Activated CD8-positive, alpha-beta memory T cell treated with anti-CD3 and anti-CD28 coated beads, Interleukin-2, amount 10 ng/mL, durations not matched to agents 7 days and 5 days (primary cell): ENCODE measurements at regions not wholly inside any gene's neighbourhood (a gene's known extent, or its start where the extent isn't known, plus 50 kb on each side); places are given as distances from the start of the nearest gene placed in this dataset.

ENCODE experiments used
- ATAC-seq: fragments of 150-1000 bp; cut with Tn5 transposase; one replicate; pipeline ENCODE4 v1.10.0; 2021; ENCODE audit warnings: moderate library complexity
- CTCF ChIA-PET: fragments of 350-600 bp; sonication (Branson Sonifier 250); formaldehyde crosslinking; loops from one replicate; lab custom pipeline; 2021; ENCODE audit warnings: antibody characterized with exemption; lab: Charles Lee
- DNase-seq: peaks from one replicate; pipeline ENCODE4 v3.0.0-alpha.2; 2020
- H3K27ac Mint-ChIP-seq: one replicate; pipeline ENCODE4 v1.8.0; 2021; ENCODE audit warnings: mild to moderate bottlenecking, mixed read lengths
- H3K27me3 Mint-ChIP-seq: one replicate; pipeline ENCODE4 v1.8.0; 2021; ENCODE audit warnings: mixed read lengths
- H3K36me3 Mint-ChIP-seq: one replicate; pipeline ENCODE4 v1.8.0; 2021; ENCODE audit warnings: mild to moderate bottlenecking, mixed read lengths
- H3K4me1 Mint-ChIP-seq: one replicate; pipeline ENCODE4 v1.8.0; 2021; ENCODE audit warnings: mixed read lengths
- H3K4me3 Mint-ChIP-seq: one replicate; pipeline ENCODE4 v1.8.0; 2021; ENCODE audit warnings: mild to moderate bottlenecking, moderate library complexity, mixed read lengths
- H3K9me3 Mint-ChIP-seq: one replicate; pipeline ENCODE4 v1.8.0; 2022; ENCODE audit warnings: low read depth, mixed read lengths

DNA sequence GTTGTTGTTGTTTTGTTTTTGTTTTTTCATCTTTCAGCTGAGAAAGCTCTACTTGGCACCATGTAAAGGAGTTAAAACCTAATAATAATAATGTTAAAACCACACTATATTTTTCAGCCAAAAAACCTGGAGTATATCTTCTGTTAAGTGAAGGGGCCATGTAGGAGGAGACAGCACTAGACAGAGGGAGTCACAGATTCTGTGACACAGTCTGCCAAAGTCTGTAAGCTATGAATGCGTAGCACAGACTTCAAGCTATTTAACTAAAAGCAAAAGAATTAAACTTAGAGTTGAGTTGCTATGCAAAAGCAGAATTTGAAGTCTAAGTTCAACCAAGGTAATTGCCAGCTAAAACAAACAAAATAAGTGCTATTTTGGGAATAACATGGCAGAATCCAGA is 296.0 kb upstream of the COL8A1 start:
- CTCF ChIA-PET, result no interaction called here
- DNase-seq, result no peak
- Mint-ChIP-seq H3K27ac (no peak overlapping the region), H3K4me3 (no peak overlapping the region), H3K4me1 (no peaks in the 10 kb centered on the region), H3K27me3 (no peaks in the 10 kb centered on the region), H3K9me3 (no peaks in the 10 kb centered on the region), H3K36me3 (no peaks in the 10 kb centered on the region)
- ATAC-seq, result no peak

GRCh38 chr3:99339222-99339621 is 299.2 kb upstream of the COL8A1 start:
- ATAC-seq (no peak), DNase-seq (no peak)
- Mint-ChIP-seq H3K27me3 (no peaks in the 10 kb centered on the region), H3K9me3 (no peaks in the 10 kb centered on the region), H3K27ac (no peak overlapping the region), H3K4me3 (no peak overlapping the region), H3K36me3 (no peaks in the 10 kb centered on the region), H3K4me1 (no peaks in the 10 kb centered on the region)
- CTCF ChIA-PET, result no interaction called here

GRCh38 chr3:99332718-99333117 is 305.7 kb upstream of the COL8A1 start:
- H3K27ac Mint-ChIP-seq, result no peak overlapping the region
- no peaks in the 10 kb centered on the region for H3K27me3 Mint-ChIP-seq
- DNase-seq (no peak), ATAC-seq (no peak)
- no peak overlapping the region for H3K4me3 Mint-ChIP-seq
- H3K4me1 Mint-ChIP-seq, result no peaks in the 10 kb centered on the region
- H3K9me3 Mint-ChIP-seq, result no peaks in the 10 kb centered on the region
- H3K36me3 Mint-ChIP-seq, result no peaks in the 10 kb centered on the region
- CTCF ChIA-PET, result no interaction called here

DNA sequence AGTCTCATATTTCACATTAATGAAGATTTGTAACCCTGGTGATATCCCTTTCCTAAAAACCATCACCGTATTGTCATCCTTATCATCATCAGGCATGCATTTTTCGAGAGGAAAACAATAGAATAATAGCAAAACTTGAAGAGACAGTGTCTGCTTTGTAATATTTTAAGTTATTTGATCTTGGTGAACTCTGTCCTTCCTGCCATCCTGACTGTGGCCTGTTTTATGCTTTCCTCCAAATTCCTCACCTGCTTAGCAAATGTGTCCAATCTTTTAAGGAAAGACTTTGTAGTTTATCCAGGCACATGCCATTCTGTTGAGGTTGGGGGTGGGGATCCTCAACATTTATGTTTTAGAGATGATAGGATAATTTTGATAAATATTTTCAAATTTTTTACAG is 306.1 kb upstream of the COL8A1 start:
- Mint-ChIP-seq H3K9me3 (no peaks in the 10 kb centered on the region), H3K27me3 (no peaks in the 10 kb centered on the region), H3K4me1 (no peaks in the 10 kb centered on the region), H3K36me3 (no peaks in the 10 kb centered on the region), H3K27ac (no peak overlapping the region), H3K4me3 (no peak overlapping the region)
- no peak for ATAC-seq
- no peak for DNase-seq
- CTCF ChIA-PET, result no interaction called here

- no peak for DNase-seq
- Mint-ChIP-seq H3K27ac (no peak overlapping the region), H3K4me1 (no peaks in the 10 kb centered on the region), H3K27me3 (no peaks in the 10 kb centered on the region), H3K36me3 (no peaks in the 10 kb centered on the region), H3K4me3 (no peak overlapping the region), H3K9me3 (no peaks in the 10 kb centered on the region)
- ATAC-seq, result no peak
- CTCF ChIA-PET, result no interaction called here
Observed at GRCh38 chr3:99330924-99331532, 307.4 kb upstream of the COL8A1 start.

DNA sequence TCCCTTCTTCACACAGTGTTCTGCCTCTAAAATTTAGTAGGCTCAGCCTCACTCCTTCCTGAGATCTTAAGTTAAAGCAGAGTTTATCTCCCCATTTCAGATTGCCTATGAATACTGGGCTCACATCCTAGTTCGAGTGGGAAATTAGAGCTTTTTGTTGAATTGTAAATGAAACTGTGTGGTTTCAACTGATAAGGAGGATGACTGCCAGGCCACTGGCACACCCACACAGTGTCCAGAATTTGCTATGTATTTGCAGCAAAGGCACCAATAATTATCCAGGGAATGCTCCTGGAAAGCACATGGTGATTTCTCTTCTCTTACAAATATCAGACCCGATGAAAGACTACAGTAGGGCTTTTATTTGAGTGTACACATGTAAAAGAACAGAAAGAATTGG is 308.1 kb upstream of the COL8A1 start:
- Mint-ChIP-seq H3K27ac (no peak overlapping the region), H3K4me3 (no peak overlapping the region), H3K27me3 (no peaks in the 10 kb centered on the region), H3K36me3 (no peaks in the 10 kb centered on the region), H3K4me1 (no peaks in the 10 kb centered on the region), H3K9me3 (no peaks in the 10 kb centered on the region)
- CTCF ChIA-PET, result no interaction called here
- DNase-seq (no peak), ATAC-seq (no peak)

DNA sequence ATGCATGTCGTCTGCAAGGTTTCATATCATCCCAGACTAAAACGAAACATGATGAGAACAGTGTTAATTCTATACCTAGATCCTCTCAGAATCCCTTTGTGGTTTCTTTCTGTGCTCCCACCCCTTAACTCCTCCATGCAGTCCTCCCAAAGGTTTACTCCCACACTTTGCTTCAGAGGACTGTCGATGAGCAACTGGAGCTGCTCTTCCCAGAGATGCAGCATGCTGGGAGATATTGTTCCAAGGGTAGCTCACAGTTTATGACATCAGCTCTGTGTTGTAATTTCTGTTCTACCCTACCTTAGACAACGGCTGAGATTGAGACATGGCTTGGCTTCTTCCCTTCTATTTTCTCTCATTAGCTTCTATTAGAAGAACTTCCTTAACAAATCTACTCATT is 313.0 kb upstream of the COL8A1 start:
- H3K27ac Mint-ChIP-seq, result no peak overlapping the region
- H3K27me3 Mint-ChIP-seq, result no peaks in the 10 kb centered on the region
- no peaks in the 10 kb centered on the region for H3K36me3 Mint-ChIP-seq
- H3K4me3 Mint-ChIP-seq, result no peak overlapping the region
- H3K4me1 Mint-ChIP-seq, result no peaks in the 10 kb centered on the region
- CTCF ChIA-PET, result no interaction called here
- no peaks in the 10 kb centered on the region for H3K9me3 Mint-ChIP-seq
- ATAC-seq (no peak), DNase-seq (no peak)

GRCh38 chr3:99324636-99325203 is 313.7 kb upstream of the COL8A1 start:
- H3K4me1 Mint-ChIP-seq, result no peaks in the 10 kb centered on the region
- ATAC-seq (no peak), DNase-seq (no peak)
- CTCF ChIA-PET, result no interaction called here
- H3K4me3 Mint-ChIP-seq, result no peak overlapping the region
- no peaks in the 10 kb centered on the region for H3K27me3 Mint-ChIP-seq
- H3K9me3 Mint-ChIP-seq, result peaks cover 3% of the 10 kb centered on the region
- H3K27ac Mint-ChIP-seq, result no peak overlapping the region
- H3K36me3 Mint-ChIP-seq, result no peaks in the 10 kb centered on the region

DNA sequence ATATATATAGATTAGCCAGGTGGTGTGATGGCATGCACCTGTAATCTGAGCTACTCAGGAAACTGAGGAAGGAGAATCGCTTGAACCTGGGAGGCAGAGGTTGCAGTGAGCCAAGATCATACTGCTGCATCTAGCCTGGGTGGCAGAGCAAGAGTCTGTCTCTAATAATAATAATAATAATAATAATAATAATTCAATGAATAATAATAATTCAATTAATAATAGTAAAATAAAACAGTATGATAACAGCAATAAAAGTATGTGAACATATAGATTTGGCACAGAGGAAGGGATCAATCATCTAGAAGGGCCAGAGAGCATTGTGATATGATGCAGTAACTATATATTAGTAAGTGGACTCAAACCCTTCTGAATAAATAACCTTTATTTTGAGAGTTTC is 314.5 kb upstream of the COL8A1 start:
- no peaks in the 10 kb centered on the region for H3K4me1 Mint-ChIP-seq
- H3K36me3 Mint-ChIP-seq, result no peaks in the 10 kb centered on the region
- H3K4me3 Mint-ChIP-seq, result no peak overlapping the region
- ATAC-seq (no peak), DNase-seq (no peak)
- H3K27ac Mint-ChIP-seq, result no peak overlapping the region
- H3K27me3 Mint-ChIP-seq, result no peaks in the 10 kb centered on the region
- H3K9me3 Mint-ChIP-seq, result peaks cover 3% of the 10 kb centered on the region
- CTCF ChIA-PET, result no interaction called here

GRCh38 chr3:99322551-99322950 is 315.8 kb upstream of the COL8A1 start:
- DNase-seq, result no peak
- H3K36me3 Mint-ChIP-seq, result no peaks in the 10 kb centered on the region
- H3K27ac Mint-ChIP-seq, result no peak overlapping the region
- H3K4me1 Mint-ChIP-seq, result no peaks in the 10 kb centered on the region
- CTCF ChIA-PET, result no interaction called here
- no peaks in the 10 kb centered on the region for H3K27me3 Mint-ChIP-seq
- no peak overlapping the region for H3K4me3 Mint-ChIP-seq
- ATAC-seq, result no peak
- H3K9me3 Mint-ChIP-seq, result peaks cover 3% of the 10 kb centered on the region

DNA sequence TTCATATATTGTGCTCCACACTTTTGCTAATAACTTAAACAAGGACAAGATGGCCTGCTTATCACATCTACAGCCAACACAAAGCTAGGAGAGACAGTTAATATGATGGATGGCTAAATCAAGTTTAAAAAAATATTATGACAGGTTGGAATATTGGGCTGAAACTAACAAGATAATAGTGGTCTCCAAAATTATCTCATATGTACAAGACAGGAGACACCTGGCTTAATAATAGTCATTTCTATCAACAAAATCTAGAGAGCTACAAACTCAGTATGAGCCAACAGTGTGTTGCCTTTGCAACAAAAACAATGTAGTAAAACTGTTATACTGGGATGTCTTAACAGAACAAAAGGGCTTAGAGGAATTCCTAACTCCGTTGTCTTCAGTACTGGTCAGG is 317.1 kb upstream of the COL8A1 start:
- H3K4me3 Mint-ChIP-seq, result no peak overlapping the region
- no peaks in the 10 kb centered on the region for H3K36me3 Mint-ChIP-seq
- no peak overlapping the region for H3K27ac Mint-ChIP-seq
- no peaks in the 10 kb centered on the region for H3K27me3 Mint-ChIP-seq
- CTCF ChIA-PET, result no interaction called here
- no peak for ATAC-seq
- no peak for DNase-seq
- H3K4me1 Mint-ChIP-seq, result no peaks in the 10 kb centered on the region
- H3K9me3 Mint-ChIP-seq, result peaks cover 3% of the 10 kb centered on the region

- H3K4me1 Mint-ChIP-seq, result no peaks in the 10 kb centered on the region
- no peak overlapping the region for H3K27ac Mint-ChIP-seq
- H3K36me3 Mint-ChIP-seq, result no peaks in the 10 kb centered on the region
- DNase-seq (no peak), ATAC-seq (no peak)
- H3K9me3 Mint-ChIP-seq, result peaks cover 3% of the 10 kb centered on the region
- H3K27me3 Mint-ChIP-seq, result no peaks in the 10 kb centered on the region
- H3K4me3 Mint-ChIP-seq, result no peak overlapping the region
- CTCF ChIA-PET, result no interaction called here
Observed at GRCh38 chr3:99319961-99320360, 318.4 kb upstream of the COL8A1 start.

- Mint-ChIP-seq H3K9me3 (peaks cover 3% of the 10 kb centered on the region), H3K4me1 (no peaks in the 10 kb centered on the region), H3K36me3 (no peaks in the 10 kb centered on the region), H3K27ac (no peak overlapping the region), H3K27me3 (no peaks in the 10 kb centered on the region), H3K4me3 (no peak overlapping the region)
- ATAC-seq, result no peak
- DNase-seq, result no peak
- CTCF ChIA-PET, result no interaction called here
Observed at GRCh38 chr3:99319450-99319849, 318.9 kb upstream of the COL8A1 start.

DNA sequence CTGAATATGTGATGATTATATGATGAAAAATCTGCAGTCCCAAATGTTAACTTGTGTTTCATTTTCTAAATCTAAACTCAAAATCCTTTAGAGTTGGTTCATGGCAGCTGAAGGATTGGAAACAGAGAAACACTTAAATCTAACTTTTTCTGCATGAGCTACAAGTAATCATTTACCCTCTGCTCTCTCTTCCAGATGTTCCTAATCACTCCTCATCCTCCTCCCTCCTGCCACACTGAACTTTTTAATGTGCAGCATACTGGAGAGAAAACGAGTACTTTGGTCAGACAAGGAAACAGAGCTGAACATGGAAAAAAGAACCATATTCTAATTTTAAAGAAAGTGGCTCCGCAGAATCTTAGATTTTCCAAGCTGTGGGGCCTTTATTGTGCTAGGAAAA is 321.2 kb upstream of the COL8A1 start:
- Mint-ChIP-seq H3K4me1 (no peaks in the 10 kb centered on the region), H3K27me3 (no peaks in the 10 kb centered on the region), H3K9me3 (peaks cover 3% of the 10 kb centered on the region), H3K27ac (no peak overlapping the region), H3K4me3 (no peak overlapping the region), H3K36me3 (no peaks in the 10 kb centered on the region)
- ATAC-seq (no peak), DNase-seq (no peak)
- CTCF ChIA-PET, result no interaction called here

GRCh38 chr3:99315896-99316295 is 322.5 kb upstream of the COL8A1 start:
- ATAC-seq (no peak), DNase-seq (no peak)
- Mint-ChIP-seq H3K36me3 (no peaks in the 10 kb centered on the region), H3K9me3 (peaks cover 3% of the 10 kb centered on the region), H3K4me1 (no peaks in the 10 kb centered on the region), H3K27ac (no peak overlapping the region), H3K27me3 (no peaks in the 10 kb centered on the region), H3K4me3 (no peak overlapping the region)
- CTCF ChIA-PET, result no interaction called here
